ENCODE measurements at regions not wholly inside any gene's neighbourhood (a gene's known extent, or its start where the extent isn't known, plus 50 kb on each side); places are given as distances from the start of the nearest gene placed in this dataset.

- Histone ChIP-seq H3K4me3 (no peak overlapping the region), H3K9me3 (no peaks in the 10 kb centered on the region), H3K36me3 (no peaks in the 10 kb centered on the region), H3K4me1 (replicated peaks) (no peaks in the 10 kb centered on the region), H3K27me3 (replicated peaks; ENCODE audit: insufficient read depth) (no peaks in the 10 kb centered on the region), H3K27ac (no peak overlapping the region)
- no peak for DNase-seq (ENCODE audit: low spot score)
- 85% methylated on average over 2 of the region's 2 CpGs for WGBS
- TF ChIP-seq CTCF (IDR thresholded peaks at IDR 0.05) (no peak), POLR2A (IDR thresholded peaks at IDR 0.05) (no peak), POLR2AphosphoS5 (IDR thresholded peaks at IDR 0.05) (no peak)
- intact Hi-C loops (cut with DNase I) = no loop called here
These were observed 426.8 kb downstream of the QKI start for GRCh38 chr6:163841326-163841725.

- Histone ChIP-seq H3K27ac (no peak overlapping the region), H3K4me3 (no peak overlapping the region), H3K27me3 (replicated peaks; ENCODE audit: insufficient read depth) (no peaks in the 10 kb centered on the region), H3K9me3 (no peaks in the 10 kb centered on the region), H3K36me3 (no peaks in the 10 kb centered on the region), H3K4me1 (replicated peaks) (no peaks in the 10 kb centered on the region)
- no peak for DNase-seq (ENCODE audit: low spot score)
- intact Hi-C loops (cut with DNase I) = no loop called here
- WGBS = 83% methylated on average over 3 of the region's 3 CpGs
- TF ChIP-seq POLR2AphosphoS5 (IDR thresholded peaks at IDR 0.05) = no peak
- no peak for TF ChIP-seq POLR2A (IDR thresholded peaks at IDR 0.05)
- TF ChIP-seq CTCF (IDR thresholded peaks at IDR 0.05) = no peak
These were observed 426.4 kb downstream of the QKI start for GRCh38 chr6:163840880-163841279.

- H3K4me3 ChIP-seq = no peak overlapping the region
- H3K4me1 ChIP-seq (replicated peaks) = no peaks in the 10 kb centered on the region
- TF ChIP-seq CTCF (IDR thresholded peaks at IDR 0.05) (no peak), POLR2AphosphoS5 (IDR thresholded peaks at IDR 0.05) (no peak), POLR2A (IDR thresholded peaks at IDR 0.05) (no peak)
- H3K27me3 ChIP-seq (replicated peaks; ENCODE audit: insufficient read depth) = no peaks in the 10 kb centered on the region
- no peaks in the 10 kb centered on the region for H3K36me3 ChIP-seq
- no peak overlapping the region for H3K27ac ChIP-seq
- intact Hi-C loops (cut with DNase I) = no loop called here
- WGBS = 96% methylated on average over 5 of the region's 5 CpGs
- no peaks in the 10 kb centered on the region for H3K9me3 ChIP-seq
- DNase-seq (ENCODE audit: low spot score) = no peak
These were observed 424.8 kb downstream of the QKI start for GRCh38 chr6:163839296-163839695.

GRCh38 chr6:163837691-163838431, 423.3 kb downstream of the QKI start:
- TF ChIP-seq POLR2A (IDR thresholded peaks at IDR 0.05) (no peak), CTCF (IDR thresholded peaks at IDR 0.05) (no peak), POLR2AphosphoS5 (IDR thresholded peaks at IDR 0.05) (no peak)
- Histone ChIP-seq H3K27ac (no peak overlapping the region), H3K4me3 (no peak overlapping the region)

More at GRCh38 chr6:163837691-163838431, 423.3 kb downstream of the QKI start:
- no peaks in the 10 kb centered on the region for H3K36me3 ChIP-seq
- DNase-seq (ENCODE audit: low spot score) = no peak
- no peaks in the 10 kb centered on the region for H3K27me3 ChIP-seq (replicated peaks; ENCODE audit: insufficient read depth)
- WGBS = 14% methylated on average over 17 of the region's 17 CpGs
- no peaks in the 10 kb centered on the region for H3K9me3 ChIP-seq
- intact Hi-C loops (cut with DNase I) = no loop called here
- H3K4me1 ChIP-seq (replicated peaks) = no peaks in the 10 kb centered on the region
